Upper lobe of right lung (tissue), 1 donor: ENCODE measurements at regions not wholly inside any gene's neighbourhood (a gene's known extent, or its start where the extent isn't known, plus 50 kb on each side); places are given as distances from the start of the nearest gene placed in this dataset.

Experiments
- ATAC-seq: fragments of 200-7000 bp; cut with Tn5 transposase; one replicate; pipeline ENCODE4 v1.9.1; 2020; ENCODE audit warnings: mild to moderate bottlenecking, moderate library complexity
- DNase-seq: peaks from one replicate; pipeline ENCODE4 v3.0.0-alpha.2; 2020
- H3K27ac ChIP-seq: fragments of 200-600 bp; one replicate; pipeline ENCODE4 v1.8.0; 2022
- H3K27me3 ChIP-seq: fragments of 200-600 bp; one replicate; pipeline ENCODE4 v1.8.0; 2022; ENCODE audit warnings: mild to moderate bottlenecking
- H3K36me3 ChIP-seq: fragments of 200-600 bp; one replicate; pipeline ENCODE4 v1.8.0; 2022
- H3K4me1 ChIP-seq: fragments of 200-600 bp; one replicate; pipeline ENCODE4 v1.8.0; 2022
- H3K4me3 ChIP-seq: fragments of 200-600 bp; one replicate; pipeline ENCODE4 v1.8.0; 2022; ENCODE audit warnings: mild to moderate bottlenecking
- H3K9me3 ChIP-seq: fragments of 200-600 bp; one replicate; pipeline ENCODE4 v1.8.0; 2022
- intact Hi-C: fragments of 100-400 bp; cut with DNase I; formaldehyde crosslinking; loops from one replicate; pipeline ENCODE4 v1.11.0; 2022
- TF ChIP-seq, protein P1 (sequence below): fragments of 200-600 bp; IDR thresholded peaks from one replicate; pipeline ENCODE4 v1.8.0; 2022; ENCODE audit warnings: antibody characterized with exemption
- donor health status: DM: no; HTN: yes; CAD: no; lungs with severe emphysema.

DNA sequence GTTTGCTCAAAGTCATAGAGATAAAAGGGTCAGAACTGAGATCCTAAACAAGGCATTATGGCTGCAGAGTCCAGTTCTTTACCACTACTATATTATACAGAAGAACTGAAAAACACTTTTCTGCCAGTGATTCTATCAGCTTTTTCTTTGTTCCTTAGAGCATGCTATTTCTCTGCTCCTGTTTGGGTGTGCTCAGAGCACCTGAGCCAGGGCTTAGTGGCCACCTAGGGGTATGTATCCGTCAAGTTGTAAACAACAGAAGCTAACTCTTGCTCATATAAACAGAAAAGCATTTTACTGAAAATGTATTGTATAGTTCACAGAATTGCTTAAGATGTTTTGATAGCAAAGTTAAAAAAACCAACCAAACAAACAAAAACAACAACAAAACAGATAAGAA is 470.8 kb downstream of the SLC16A7 start:
- intact Hi-C loops, result no loop called here
- Histone ChIP-seq H3K27me3 (no peaks in the 10 kb centered on the region), H3K36me3 (no peaks in the 10 kb centered on the region), H3K9me3 (no peaks in the 10 kb centered on the region), H3K4me3 (no peak overlapping the region), H3K27ac (no peak overlapping the region), H3K4me1 (no peaks in the 10 kb centered on the region)
- no peak for ATAC-seq
- no peak for DNase-seq
- TF ChIP-seq, protein P1, sequence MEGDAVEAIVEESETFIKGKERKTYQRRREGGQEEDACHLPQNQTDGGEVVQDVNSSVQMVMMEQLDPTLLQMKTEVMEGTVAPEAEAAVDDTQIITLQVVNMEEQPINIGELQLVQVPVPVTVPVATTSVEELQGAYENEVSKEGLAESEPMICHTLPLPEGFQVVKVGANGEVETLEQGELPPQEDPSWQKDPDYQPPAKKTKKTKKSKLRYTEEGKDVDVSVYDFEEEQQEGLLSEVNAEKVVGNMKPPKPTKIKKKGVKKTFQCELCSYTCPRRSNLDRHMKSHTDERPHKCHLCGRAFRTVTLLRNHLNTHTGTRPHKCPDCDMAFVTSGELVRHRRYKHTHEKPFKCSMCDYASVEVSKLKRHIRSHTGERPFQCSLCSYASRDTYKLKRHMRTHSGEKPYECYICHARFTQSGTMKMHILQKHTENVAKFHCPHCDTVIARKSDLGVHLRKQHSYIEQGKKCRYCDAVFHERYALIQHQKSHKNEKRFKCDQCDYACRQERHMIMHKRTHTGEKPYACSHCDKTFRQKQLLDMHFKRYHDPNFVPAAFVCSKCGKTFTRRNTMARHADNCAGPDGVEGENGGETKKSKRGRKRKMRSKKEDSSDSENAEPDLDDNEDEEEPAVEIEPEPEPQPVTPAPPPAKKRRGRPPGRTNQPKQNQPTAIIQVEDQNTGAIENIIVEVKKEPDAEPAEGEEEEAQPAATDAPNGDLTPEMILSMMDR, result no peak

DNA sequence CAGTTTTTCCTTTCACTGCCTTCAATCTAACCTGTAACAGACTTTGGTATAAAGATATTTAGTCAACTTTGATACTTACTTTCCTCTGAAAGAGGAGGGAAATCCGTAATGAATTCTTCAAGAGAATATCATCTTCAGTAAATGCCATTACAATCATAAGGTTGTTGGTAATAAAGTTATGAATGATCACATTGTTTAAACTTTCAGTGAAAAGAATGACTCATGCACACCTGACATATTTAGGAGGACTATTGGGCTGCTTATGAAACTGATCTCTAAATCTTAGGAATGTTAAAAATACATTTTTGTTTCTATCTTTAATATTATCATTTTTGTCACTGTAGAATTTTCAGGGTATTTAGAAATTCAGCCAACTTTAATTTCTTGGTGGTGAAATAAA is 474.7 kb downstream of the SLC16A7 start:
- no peaks in the 10 kb centered on the region for H3K36me3 ChIP-seq
- DNase-seq, result no peak
- TF ChIP-seq, protein P1, result no peak

DNA sequence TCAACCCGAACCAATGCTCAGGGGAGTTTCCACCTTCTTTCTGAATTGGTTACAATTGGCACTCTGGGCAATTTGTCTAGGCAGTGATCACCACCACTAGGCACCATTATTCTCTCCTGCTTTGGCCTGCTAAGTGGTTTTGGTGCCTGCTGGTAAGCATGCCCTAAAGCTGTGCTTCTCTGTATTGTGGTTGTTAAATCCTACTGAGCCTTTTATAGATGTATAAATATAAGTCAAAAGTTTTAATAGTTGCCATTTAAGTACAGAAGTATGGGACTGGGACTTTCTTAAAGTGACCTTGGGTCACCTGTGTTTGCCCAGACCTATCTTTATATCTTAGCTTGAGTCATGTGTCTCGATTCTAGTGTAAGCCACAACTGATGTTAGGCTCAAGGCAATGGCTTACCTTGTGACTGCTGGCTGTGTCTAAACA is 475.9 kb downstream of the SLC16A7 start:
- Histone ChIP-seq H3K27me3 (no peaks in the 10 kb centered on the region), H3K4me1 (no peaks in the 10 kb centered on the region), H3K4me3 (no peak overlapping the region), H3K36me3 (no peaks in the 10 kb centered on the region), H3K27ac (no peak overlapping the region), H3K9me3 (no peaks in the 10 kb centered on the region)
- ATAC-seq (no peak), DNase-seq (no peak)
- TF ChIP-seq, protein P1, result no peak
- intact Hi-C loops, result no loop called here

More for the DNA sequence above, 474.7 kb downstream of the SLC16A7 start:
- H3K27me3 ChIP-seq, result no peaks in the 10 kb centered on the region
- H3K27ac ChIP-seq, result no peak overlapping the region
- intact Hi-C loops, result no loop called here
- no peak for ATAC-seq
- no peaks in the 10 kb centered on the region for H3K4me1 ChIP-seq
- H3K4me3 ChIP-seq, result no peak overlapping the region
- no peaks in the 10 kb centered on the region for H3K9me3 ChIP-seq

DNA sequence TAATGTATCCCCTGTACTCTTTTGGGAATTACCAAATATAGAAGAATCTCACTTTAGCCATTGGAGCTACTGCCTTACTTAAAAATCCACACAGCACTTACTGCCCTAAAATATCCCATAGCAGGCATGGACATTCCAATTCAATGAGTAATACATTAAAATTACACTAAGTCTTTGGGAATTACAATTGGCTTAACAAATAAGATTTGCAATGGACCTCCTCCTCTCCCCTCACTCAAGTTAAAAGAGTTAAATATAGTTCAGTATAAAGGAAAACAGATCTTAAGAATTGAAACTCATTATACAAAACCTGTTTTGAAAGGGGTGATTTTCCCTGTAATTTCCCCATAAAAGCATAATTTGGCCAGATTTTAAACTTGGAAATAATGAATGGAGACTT is 477.1 kb downstream of the SLC16A7 start:
- intact Hi-C loops, result no loop called here
- H3K9me3 ChIP-seq, result no peaks in the 10 kb centered on the region
- ATAC-seq (no peak), DNase-seq (no peak)
- H3K36me3 ChIP-seq, result no peaks in the 10 kb centered on the region
- no peaks in the 10 kb centered on the region for H3K4me1 ChIP-seq
- no peak overlapping the region for H3K4me3 ChIP-seq
- no peaks in the 10 kb centered on the region for H3K27me3 ChIP-seq
- TF ChIP-seq, protein P1, result no peak
- H3K27ac ChIP-seq, result no peak overlapping the region

DNA sequence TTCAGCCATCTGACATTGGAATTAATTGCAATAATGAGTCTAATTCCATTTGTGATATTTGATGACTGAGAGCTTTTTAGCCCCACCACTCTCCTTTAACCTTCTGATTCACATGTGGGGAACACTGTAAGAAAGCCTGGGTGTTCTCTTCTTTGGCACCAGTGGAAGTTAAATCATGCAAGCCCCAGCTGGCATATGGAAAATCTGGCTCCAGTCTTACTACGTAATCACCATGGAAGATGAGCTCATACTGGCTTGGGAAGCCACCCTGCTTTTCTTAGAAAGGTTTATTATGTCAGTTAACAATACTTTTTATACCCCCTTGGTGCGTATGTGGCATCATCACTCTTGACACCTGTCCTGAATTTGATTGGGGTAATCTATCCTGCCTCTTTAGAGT is 479.3 kb downstream of the SLC16A7 start:
- DNase-seq, result no peak
- H3K9me3 ChIP-seq, result no peaks in the 10 kb centered on the region
- ATAC-seq, result no peak
- no peaks in the 10 kb centered on the region for H3K27me3 ChIP-seq
- TF ChIP-seq, protein P1, result no peak
- no peak overlapping the region for H3K27ac ChIP-seq
- no peaks in the 10 kb centered on the region for H3K4me1 ChIP-seq
- H3K36me3 ChIP-seq, result no peaks in the 10 kb centered on the region
- intact Hi-C loops, result no loop called here
- no peak overlapping the region for H3K4me3 ChIP-seq

DNA sequence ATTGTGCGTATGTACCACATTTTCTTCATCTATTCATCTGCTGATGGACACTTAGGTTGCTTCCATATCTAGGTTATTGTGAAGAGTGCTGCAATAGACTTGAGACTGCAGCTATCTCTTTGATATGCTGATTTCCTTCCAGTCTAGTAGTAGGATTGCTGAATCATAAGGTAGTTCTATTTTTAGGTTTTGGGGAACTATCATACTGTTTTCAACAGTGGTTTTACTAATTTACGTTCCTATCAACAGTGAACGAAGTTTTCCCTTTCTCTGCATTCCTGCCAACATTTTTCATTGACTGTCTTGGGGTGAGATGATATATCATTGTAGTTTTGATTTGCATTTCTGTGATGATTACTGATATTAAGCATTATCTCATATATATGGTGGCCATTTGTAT is 482.2 kb downstream of the SLC16A7 start:
- Histone ChIP-seq H3K9me3 (no peaks in the 10 kb centered on the region), H3K4me1 (no peaks in the 10 kb centered on the region), H3K27ac (no peak overlapping the region), H3K4me3 (no peak overlapping the region), H3K27me3 (no peaks in the 10 kb centered on the region), H3K36me3 (no peaks in the 10 kb centered on the region)
- TF ChIP-seq, protein P1, result no peak
- ATAC-seq, result no peak
- no peak for DNase-seq
- intact Hi-C loops, result no loop called here
